VCaP (cell line): ENCODE measurements at regions not wholly inside any gene's neighbourhood (a gene's known extent, or its start where the extent isn't known, plus 50 kb on each side); places are given as distances from the start of the nearest gene placed in this dataset.

Experiments used
- H3K27ac ChIP-seq: fragments of 450-650 bp; 2 replicates; pipeline ENCODE4 v1.5.1; 2017
- TF ChIP-seq, protein P1 (sequence below): fragments of 450-650 bp; conservative IDR thresholded peaks from 2 replicates; pipeline ENCODE4 v1.5.1; 2017; ENCODE audit warnings: mild to moderate bottlenecking, moderate library complexity

DNA sequence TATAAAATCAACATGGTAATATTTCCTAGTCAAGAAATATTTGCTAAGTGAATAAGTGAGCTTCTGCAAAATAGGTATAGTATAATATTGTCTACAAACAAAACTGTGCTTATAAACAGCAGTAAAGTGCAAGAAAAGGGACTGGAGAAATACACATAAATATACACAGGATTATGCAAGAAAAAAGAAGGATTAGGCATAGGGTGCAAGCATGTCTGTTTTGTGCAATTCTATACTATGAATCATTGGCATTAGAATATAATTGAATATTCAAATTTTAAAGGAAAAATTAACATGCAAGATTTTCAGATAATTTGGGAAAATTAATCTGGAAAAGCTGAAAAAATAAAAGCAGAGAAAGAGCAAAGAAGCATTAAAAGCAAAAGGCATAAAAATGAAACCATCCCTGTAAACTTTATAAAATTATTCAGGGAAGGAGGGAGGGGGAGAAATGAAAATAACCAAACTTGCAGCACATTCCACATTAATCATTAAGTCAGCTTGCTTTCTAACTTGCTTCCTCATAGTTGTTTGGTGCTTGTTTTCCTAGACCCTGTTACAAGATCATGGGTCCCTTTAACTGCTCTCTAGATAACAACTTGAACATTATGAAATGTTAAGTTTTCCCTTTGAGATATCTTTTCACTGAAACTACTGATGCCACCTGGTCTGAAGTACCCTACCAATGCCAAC is 147.4 kb upstream of the STAC start:
- H3K27ac ChIP-seq, result no peak overlapping the region
- TF ChIP-seq, protein P1, sequence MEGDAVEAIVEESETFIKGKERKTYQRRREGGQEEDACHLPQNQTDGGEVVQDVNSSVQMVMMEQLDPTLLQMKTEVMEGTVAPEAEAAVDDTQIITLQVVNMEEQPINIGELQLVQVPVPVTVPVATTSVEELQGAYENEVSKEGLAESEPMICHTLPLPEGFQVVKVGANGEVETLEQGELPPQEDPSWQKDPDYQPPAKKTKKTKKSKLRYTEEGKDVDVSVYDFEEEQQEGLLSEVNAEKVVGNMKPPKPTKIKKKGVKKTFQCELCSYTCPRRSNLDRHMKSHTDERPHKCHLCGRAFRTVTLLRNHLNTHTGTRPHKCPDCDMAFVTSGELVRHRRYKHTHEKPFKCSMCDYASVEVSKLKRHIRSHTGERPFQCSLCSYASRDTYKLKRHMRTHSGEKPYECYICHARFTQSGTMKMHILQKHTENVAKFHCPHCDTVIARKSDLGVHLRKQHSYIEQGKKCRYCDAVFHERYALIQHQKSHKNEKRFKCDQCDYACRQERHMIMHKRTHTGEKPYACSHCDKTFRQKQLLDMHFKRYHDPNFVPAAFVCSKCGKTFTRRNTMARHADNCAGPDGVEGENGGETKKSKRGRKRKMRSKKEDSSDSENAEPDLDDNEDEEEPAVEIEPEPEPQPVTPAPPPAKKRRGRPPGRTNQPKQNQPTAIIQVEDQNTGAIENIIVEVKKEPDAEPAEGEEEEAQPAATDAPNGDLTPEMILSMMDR, result no peak

DNA sequence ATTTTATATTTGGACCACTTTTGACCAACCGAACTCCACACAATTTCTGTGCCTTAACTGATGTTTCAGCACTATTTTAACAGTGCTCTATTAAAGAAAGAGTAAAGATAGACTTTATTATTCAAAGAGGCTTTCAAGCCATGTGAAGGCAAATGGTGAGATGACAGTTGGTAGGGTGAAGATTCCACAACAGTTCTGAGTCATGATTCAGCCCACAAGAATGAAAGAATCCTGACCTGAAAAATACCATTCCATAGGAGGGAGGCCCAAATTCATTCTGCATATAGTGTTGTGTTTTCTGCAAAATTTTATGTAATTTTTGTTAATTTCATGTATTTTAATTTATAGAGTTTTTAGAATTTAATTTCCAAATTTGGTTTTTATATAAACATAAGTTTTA is 135.6 kb upstream of the STAC start:
- TF ChIP-seq, protein P1, result no peak
- H3K27ac ChIP-seq, result no peak overlapping the region

DNA sequence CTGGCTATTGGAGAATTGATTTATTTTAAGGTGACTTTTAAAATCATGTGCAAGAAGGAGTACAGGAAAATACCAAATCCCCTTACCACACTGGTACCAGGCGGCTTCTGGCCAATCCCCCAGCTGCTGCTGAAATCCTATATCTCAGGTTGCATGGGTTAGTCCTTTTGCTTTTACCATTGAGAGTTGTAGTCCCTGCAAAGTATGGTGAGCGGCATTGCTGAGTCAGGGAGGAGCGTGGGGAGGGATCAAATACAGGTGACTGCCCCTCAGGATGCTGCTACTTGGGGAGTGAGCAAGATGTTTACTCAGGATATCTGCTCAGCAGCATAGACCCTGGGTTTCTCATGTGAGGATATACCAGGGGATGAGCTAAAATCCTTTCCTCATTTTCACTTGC is 131.9 kb upstream of the STAC start:
- no peak overlapping the region for H3K27ac ChIP-seq
- TF ChIP-seq, protein P1, result no peak

DNA sequence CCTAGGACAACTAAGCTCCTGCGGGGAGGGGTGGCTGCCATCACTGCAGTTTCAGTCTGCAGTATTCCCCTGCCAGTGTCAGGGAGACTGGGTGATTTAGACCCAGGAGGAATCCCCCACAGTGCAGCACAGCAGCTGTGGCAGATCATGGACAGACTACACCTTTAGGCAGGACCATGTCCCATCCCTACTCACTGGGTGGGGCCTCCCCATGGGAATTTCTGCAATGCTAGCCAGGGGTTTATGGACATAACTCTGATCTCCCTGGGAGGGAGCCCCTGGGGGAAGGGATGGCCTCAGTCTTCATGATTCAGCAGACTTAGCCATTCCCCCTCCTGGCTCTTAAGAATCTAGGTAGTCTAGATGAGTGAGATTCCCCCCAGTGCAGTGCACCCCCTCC is 130.1 kb upstream of the STAC start:
- TF ChIP-seq, protein P1, result no peak
- H3K27ac ChIP-seq, result no peak overlapping the region

DNA sequence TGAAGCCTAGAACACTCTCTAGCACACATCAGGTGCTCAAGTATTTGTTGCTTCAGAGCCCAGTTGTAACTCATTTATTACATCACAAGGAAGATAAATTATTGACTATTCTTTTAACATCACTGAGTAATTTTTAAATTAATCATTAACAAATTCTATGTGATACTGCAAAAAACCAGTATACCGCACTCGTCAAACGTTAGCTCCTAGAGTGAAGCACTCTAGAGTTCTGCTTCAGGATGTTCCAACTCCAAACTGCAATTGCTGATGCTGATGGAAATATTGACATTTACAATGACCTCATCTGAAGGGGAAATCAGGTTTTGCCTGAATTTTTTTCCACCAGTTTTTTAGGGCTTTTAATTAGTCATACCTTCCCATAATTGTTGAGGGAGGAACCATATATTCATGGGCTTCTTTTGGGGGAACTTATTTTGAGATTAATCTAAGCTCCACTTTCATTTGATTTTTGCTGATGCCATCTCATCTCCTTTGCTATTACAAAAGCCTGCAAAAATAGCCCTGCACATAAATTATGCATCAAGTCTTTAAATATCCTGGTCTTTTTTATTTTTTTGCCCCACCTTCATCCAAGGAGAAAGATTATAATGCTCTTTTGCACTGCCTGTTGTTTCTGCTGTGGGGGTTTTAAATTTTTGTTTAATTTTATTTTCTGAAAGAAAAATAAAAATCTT is 123.0 kb upstream of the STAC start:
- TF ChIP-seq, protein P1, result no peak

DNA sequence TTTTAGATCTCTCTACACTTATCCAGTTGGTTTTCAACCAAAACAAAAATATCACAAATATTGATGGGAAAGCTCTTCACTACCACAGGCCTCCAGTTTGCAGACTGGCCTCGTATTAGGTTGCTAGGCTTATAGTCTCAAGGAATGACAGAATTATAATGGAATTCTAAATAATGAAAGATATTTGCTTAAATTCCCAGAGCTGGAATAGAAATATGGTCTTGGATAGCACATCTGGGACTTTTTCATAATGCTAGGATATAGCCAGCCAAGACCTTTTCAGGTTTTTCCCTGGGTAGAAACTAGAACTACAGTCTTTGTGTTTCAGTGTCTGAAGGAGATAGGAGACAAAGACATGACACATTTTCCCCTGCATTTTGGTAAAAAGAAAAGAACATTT is 121.9 kb upstream of the STAC start:
- TF ChIP-seq, protein P1, result no peak
- no peak overlapping the region for H3K27ac ChIP-seq

More for the DNA sequence above, 123.0 kb upstream of the STAC start:
- no peak overlapping the region for H3K27ac ChIP-seq

DNA sequence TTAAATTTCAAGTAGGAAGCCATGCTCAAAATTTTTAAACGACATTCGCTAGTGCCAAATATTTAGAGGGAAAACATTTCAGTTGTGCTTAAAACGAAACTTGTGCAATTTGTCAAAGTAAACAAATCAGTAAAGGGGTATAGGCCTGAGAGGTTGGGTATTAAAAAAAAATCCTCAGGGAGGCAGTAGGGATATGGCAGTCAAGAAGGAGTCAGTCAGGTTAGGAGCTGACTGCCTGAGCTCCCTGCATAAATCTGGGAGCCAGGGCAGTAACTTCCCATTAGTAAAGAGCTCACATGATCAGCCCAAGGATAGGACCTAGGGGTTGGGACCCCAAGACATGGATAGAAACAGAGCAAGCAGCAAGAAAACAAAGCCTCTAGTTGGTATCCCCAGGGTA is 120.7 kb upstream of the STAC start:
- TF ChIP-seq, protein P1, result no peak
- no peak overlapping the region for H3K27ac ChIP-seq
